PFSK-1 (cell line): ENCODE measurements at regions not wholly inside any gene's neighbourhood (a gene's known extent, or its start where the extent isn't known, plus 50 kb on each side); places are given as distances from the start of the nearest gene placed in this dataset.

ENCODE experiments used
- FOXP2 ChIP-seq: optimal IDR thresholded peaks from 2 replicates; pipeline ENCODE3; 2011; ENCODE audit warnings: borderline replicate concordance, control low read depth, inconsistent platforms; ENCODE audit not compliant: insufficient read depth; ENCODE audit errors: extremely low read length, extremely low read depth
- POLR2AphosphoS5 ChIP-seq: IDR thresholded peaks from 2 replicates; pipeline ENCODE4 v1.6.1; 2012; ENCODE audit warnings: low read depth, mild to moderate bottlenecking, control low read depth, low read length, moderate library complexity
- SIN3A ChIP-seq: IDR thresholded peaks from 2 replicates; pipeline ENCODE4 v1.6.1; 2012; ENCODE audit warnings: mild to moderate bottlenecking, low read length, moderate library complexity, borderline replicate concordance; ENCODE audit not compliant: insufficient read depth
- TAF1 ChIP-seq: IDR thresholded peaks from 2 replicates; pipeline ENCODE4 v1.6.1; 2012; ENCODE audit warnings: low read length, control low read depth, borderline replicate concordance; ENCODE audit not compliant: insufficient read depth
- TF ChIP-seq, protein P1 (sequence below), 2 experiments: IDR thresholded peaks; 2 replicates each; pipeline versions ENCODE4 v1.6.1 to v1.8.0; 2011 to 2012; ENCODE audit warnings: low read depth in 2 of 2, low read length in 2 of 2, control low read depth in 1 of 2, inconsistent platforms in 1 of 2, mild to moderate bottlenecking in 1 of 2, moderate library complexity in 1 of 2; ENCODE audit not compliant: insufficient read depth in 1 of 2

DNA sequence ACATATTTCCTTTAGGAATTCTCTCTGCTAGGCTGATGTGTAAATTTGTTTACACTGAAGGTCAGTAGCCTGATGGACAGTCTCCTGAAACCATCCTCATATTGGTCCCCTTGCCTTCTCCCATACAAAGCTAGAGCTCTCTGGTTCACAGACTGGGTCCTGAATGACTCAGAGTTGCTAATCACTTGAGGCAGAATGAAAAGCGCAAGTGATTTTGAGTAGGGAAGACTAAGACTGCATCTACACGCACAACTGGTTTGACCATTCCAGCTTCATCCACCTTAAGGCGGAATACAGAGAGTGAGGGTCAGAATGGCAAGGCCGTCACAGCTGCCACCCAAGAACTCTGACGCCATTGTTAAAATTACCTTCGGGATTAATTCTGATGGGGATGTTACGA is 70.2 kb upstream of the KIF26B start:
- no peak for TF ChIP-seq POLR2AphosphoS5
- no peak for TF ChIP-seq SIN3A
- TF ChIP-seq, protein P1, sequence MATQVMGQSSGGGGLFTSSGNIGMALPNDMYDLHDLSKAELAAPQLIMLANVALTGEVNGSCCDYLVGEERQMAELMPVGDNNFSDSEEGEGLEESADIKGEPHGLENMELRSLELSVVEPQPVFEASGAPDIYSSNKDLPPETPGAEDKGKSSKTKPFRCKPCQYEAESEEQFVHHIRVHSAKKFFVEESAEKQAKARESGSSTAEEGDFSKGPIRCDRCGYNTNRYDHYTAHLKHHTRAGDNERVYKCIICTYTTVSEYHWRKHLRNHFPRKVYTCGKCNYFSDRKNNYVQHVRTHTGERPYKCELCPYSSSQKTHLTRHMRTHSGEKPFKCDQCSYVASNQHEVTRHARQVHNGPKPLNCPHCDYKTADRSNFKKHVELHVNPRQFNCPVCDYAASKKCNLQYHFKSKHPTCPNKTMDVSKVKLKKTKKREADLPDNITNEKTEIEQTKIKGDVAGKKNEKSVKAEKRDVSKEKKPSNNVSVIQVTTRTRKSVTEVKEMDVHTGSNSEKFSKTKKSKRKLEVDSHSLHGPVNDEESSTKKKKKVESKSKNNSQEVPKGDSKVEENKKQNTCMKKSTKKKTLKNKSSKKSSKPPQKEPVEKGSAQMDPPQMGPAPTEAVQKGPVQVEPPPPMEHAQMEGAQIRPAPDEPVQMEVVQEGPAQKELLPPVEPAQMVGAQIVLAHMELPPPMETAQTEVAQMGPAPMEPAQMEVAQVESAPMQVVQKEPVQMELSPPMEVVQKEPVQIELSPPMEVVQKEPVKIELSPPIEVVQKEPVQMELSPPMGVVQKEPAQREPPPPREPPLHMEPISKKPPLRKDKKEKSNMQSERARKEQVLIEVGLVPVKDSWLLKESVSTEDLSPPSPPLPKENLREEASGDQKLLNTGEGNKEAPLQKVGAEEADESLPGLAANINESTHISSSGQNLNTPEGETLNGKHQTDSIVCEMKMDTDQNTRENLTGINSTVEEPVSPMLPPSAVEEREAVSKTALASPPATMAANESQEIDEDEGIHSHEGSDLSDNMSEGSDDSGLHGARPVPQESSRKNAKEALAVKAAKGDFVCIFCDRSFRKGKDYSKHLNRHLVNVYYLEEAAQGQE (IDR thresholded peaks at IDR 0.05; ENCODE audit: insufficient read depth in 1 of 2, low read depth in 2 of 2, low read length in 2 of 2): no peak
- no peak for TF ChIP-seq TAF1
- TF ChIP-seq FOXP2: no peak
